ENCODE measurements at regions not wholly inside any gene's neighbourhood (a gene's known extent, or its start where the extent isn't known, plus 50 kb on each side); places are given as distances from the start of the nearest gene placed in this dataset.

- no peaks in the 10 kb centered on the region for H3K9me3 Mint-ChIP-seq
- H3K27me3 Mint-ChIP-seq (ENCODE audit: low read depth) = peaks cover 12% of the 10 kb centered on the region
- no peak for TF ChIP-seq CTCF (IDR thresholded peaks at IDR 0.05; ENCODE audit: unreplicated experiment)
- no peak for DNase-seq (ENCODE audit: low spot score in 2 of 2, unreplicated experiment in 2 of 2)
- H3K4me1 Mint-ChIP-seq = no peaks in the 10 kb centered on the region
- H3K27ac Mint-ChIP-seq = no peak overlapping the region
- no peak overlapping the region for H3K4me3 Mint-ChIP-seq
- H3K36me3 Mint-ChIP-seq = no peaks in the 10 kb centered on the region
Observed at GRCh38 chr12:127660961-127661360, 606.0 kb upstream of the TMEM132C start.

GRCh38 chr12:127663716-127664115 is 603.3 kb upstream of the TMEM132C start:
- Mint-ChIP-seq H3K27me3 (ENCODE audit: low read depth) (peaks cover 12% of the 10 kb centered on the region), H3K4me1 (peaks cover 2% of the 10 kb centered on the region), H3K4me3 (no peak overlapping the region), H3K36me3 (no peaks in the 10 kb centered on the region), H3K9me3 (no peaks in the 10 kb centered on the region), H3K27ac (no peak overlapping the region)
- no peak for TF ChIP-seq CTCF (IDR thresholded peaks at IDR 0.05; ENCODE audit: unreplicated experiment)
- no peak for DNase-seq (ENCODE audit: low spot score in 2 of 2, unreplicated experiment in 2 of 2)

GRCh38 chr12:127664901-127665300 is 602.1 kb upstream of the TMEM132C start:
- DNase-seq (ENCODE audit: low spot score in 2 of 2, unreplicated experiment in 2 of 2) = no peak
- H3K9me3 Mint-ChIP-seq = no peaks in the 10 kb centered on the region

GRCh38 chr12:127667131-127667685 is 599.8 kb upstream of the TMEM132C start:
- Mint-ChIP-seq H3K4me1 (peaks cover 2% of the 10 kb centered on the region), H3K4me3 (no peak overlapping the region), H3K36me3 (no peaks in the 10 kb centered on the region), H3K9me3 (no peaks in the 10 kb centered on the region), H3K27me3 (ENCODE audit: low read depth) (peaks cover 8% of the 10 kb centered on the region), H3K27ac (no peak overlapping the region)
- no peak for TF ChIP-seq CTCF (IDR thresholded peaks at IDR 0.05; ENCODE audit: unreplicated experiment)
- no peak for DNase-seq (ENCODE audit: low spot score in 2 of 2, unreplicated experiment in 2 of 2)

More at GRCh38 chr12:127664901-127665300, 602.1 kb upstream of the TMEM132C start:
- Mint-ChIP-seq H3K27me3 (ENCODE audit: low read depth) (peaks cover 12% of the 10 kb centered on the region), H3K36me3 (no peaks in the 10 kb centered on the region), H3K4me1 (peaks cover 2% of the 10 kb centered on the region), H3K27ac (no peak overlapping the region), H3K4me3 (no peak overlapping the region)
- TF ChIP-seq CTCF (IDR thresholded peaks at IDR 0.05; ENCODE audit: unreplicated experiment) = no peak

- Mint-ChIP-seq H3K36me3 (no peaks in the 10 kb centered on the region), H3K27ac (no peak overlapping the region), H3K4me3 (no peak overlapping the region), H3K27me3 (ENCODE audit: low read depth) (no peaks in the 10 kb centered on the region), H3K9me3 (no peaks in the 10 kb centered on the region), H3K4me1 (peaks cover 2% of the 10 kb centered on the region)
- no peak for DNase-seq (ENCODE audit: low spot score in 2 of 2, unreplicated experiment in 2 of 2)
- TF ChIP-seq CTCF (IDR thresholded peaks at IDR 0.05; ENCODE audit: unreplicated experiment) = no peak
Observed at GRCh38 chr12:127670294-127670693, 596.7 kb upstream of the TMEM132C start.

- no peak overlapping the region for H3K27ac Mint-ChIP-seq
- H3K4me1 Mint-ChIP-seq = peaks cover 2% of the 10 kb centered on the region
- H3K9me3 Mint-ChIP-seq = no peaks in the 10 kb centered on the region
- no peak for DNase-seq (ENCODE audit: low spot score in 2 of 2, unreplicated experiment in 2 of 2)
- no peaks in the 10 kb centered on the region for H3K36me3 Mint-ChIP-seq
- no peaks in the 10 kb centered on the region for H3K27me3 Mint-ChIP-seq (ENCODE audit: low read depth)
- no peak for TF ChIP-seq CTCF (IDR thresholded peaks at IDR 0.05; ENCODE audit: unreplicated experiment)
- H3K4me3 Mint-ChIP-seq = no peak overlapping the region
Observed at GRCh38 chr12:127670796-127671195, 596.2 kb upstream of the TMEM132C start.

All from mesothelial cell of epicardium (in vitro differentiated cells).